ENCODE measurements at regions not wholly inside any gene's neighbourhood (a gene's known extent, or its start where the extent isn't known, plus 50 kb on each side); places are given as distances from the start of the nearest gene placed in this dataset.

GRCh38 chrX:10047631-10048030 is 80.5 kb downstream of the CLDN34 start:
- DNase-seq (ENCODE audit: low read depth): no peak

DNA sequence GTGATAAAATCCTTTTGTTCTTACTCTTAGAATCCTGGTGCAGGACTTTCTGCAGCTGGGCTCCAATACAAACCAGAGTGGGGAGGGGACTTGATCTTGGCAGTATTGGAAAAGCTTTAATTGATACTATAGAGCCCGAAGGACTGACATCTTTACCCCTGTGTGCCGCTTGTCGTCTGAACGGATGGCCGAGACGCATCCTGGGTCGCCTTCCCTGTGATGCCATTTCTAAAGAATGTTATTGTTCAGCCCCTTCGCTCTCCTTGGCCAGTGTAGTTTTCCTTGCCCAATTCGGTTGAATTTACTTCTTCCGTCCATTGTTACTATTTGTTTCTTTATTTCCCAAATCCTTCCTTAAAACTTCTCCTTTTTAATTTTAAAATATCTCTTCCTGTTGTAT is 80.9 kb downstream of the CLDN34 start:
- no peak for DNase-seq (ENCODE audit: low read depth)

- no peak for DNase-seq (ENCODE audit: low read depth)
Measured at GRCh38 chrX:10048707-10049106, 81.5 kb downstream of the CLDN34 start.

GRCh38 chrX:10049236-10049635 is 82.1 kb downstream of the CLDN34 start:
- DNase-seq (ENCODE audit: low read depth): no peak

GRCh38 chrX:10050481-10050880 is 83.3 kb downstream of the CLDN34 start:
- DNase-seq (ENCODE audit: low read depth): no peak

DNA sequence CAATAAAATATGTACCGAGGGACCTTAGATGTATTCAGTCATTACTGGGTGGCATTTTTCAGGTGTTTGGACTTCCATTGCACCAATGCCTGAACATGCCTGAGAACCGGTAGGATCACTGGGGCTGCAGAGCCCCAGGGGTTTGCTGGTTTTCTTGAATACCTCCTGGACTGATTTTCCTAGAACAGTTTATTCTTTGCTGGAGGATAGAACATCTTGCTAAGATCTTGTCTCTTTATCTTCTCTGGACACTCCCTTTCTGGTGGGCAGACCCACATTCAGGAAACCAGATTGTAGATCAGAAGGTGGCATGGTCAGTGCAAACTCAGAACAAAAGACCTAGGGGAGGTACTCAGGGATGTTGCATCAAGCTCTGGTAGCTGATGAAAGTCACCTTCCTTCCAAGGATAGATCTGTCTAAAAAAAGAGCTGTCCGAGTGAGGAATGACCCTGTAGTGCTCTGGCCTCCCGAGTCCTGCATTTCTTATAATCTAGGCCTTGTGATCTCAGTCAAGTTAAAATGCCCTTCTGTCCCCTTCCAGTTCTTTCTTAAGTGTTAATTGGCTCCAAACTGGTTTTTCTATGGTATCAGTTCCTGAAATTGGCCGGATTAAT is 84.8 kb downstream of the CLDN34 start:
- DNase-seq (ENCODE audit: low read depth): no peak

- no peak for DNase-seq (ENCODE audit: low read depth)
Measured at GRCh38 chrX:10052906-10053625, 85.9 kb downstream of the CLDN34 start.

DNA sequence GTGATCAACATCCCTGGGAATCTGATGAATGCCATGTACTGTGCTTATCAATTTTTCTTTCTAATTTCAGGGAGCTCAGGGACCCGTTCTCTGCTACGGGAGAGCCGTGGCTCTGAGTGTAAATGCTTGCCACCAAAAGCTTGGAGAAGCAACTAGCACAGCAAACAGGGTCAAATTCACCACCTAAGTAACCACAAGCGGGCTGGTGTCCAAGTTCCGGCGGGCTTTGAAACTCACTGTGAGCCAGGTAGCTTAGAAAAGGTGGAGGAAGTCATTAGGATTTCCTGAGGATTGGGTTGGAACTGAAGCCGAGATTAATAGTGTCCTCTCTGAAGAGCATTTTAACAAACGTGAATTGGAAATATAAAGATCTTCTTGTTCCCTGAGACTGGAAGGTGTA is 87.2 kb downstream of the CLDN34 start:
- DNase-seq (ENCODE audit: low read depth): no peak

DNA sequence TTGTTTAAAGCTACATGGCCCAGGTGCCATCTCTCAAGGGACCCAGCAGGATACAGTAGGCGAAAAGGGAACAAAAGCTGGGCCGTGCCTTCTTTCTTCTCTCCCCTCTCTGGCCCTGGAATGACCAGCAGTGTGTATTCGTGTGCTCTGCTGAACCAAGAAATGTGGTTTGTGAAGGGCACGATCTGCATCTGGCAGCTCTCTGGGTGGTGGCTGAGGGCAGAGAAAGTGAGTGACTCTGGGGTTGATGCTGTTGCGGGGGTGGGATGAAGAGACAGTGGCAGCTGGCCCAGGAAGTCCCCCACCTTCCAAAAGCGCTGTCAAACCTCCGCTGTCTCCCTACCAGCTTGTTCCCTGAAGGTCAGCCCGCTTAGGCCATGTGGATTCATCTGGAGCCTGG is 88.3 kb downstream of the CLDN34 start:
- DNase-seq (ENCODE audit: low read depth): no peak

GRCh38 chrX:10062352-10062751 is 94.4 kb upstream of the CLCN4 start:
- DNase-seq (ENCODE audit: low read depth): no peak

GRCh38 chrX:10062980-10063379 is 93.8 kb upstream of the CLCN4 start:
- DNase-seq (ENCODE audit: low read depth): no peak

DNA sequence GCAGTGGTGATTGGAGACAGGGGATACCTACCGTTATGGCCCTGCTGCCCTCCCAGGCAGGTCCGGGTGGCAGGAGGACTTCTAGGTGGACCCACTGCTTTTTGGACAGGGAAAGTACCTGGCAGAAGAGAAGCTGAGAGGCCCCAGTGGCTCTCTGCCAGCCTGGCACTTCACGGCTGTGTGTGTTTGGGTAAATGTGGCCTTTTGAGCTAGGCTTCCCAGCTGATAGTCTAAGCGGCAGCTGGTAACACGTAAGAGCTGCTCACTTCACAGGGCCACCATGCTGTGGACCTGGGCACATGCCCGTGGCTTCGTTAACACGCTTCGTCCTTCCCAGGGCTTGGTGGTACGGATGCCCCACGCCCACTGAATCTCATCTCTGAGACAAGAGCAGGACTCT is 92.0 kb upstream of the CLCN4 start:
- DNase-seq (ENCODE audit: low read depth): no peak

- DNase-seq (ENCODE audit: low read depth): no peak
Measured at GRCh38 chrX:10070714-10071436, 85.9 kb upstream of the CLCN4 start.

GRCh38 chrX:10071451-10072144 is 85.2 kb upstream of the CLCN4 start:
- no peak for DNase-seq (ENCODE audit: low read depth)

DNA sequence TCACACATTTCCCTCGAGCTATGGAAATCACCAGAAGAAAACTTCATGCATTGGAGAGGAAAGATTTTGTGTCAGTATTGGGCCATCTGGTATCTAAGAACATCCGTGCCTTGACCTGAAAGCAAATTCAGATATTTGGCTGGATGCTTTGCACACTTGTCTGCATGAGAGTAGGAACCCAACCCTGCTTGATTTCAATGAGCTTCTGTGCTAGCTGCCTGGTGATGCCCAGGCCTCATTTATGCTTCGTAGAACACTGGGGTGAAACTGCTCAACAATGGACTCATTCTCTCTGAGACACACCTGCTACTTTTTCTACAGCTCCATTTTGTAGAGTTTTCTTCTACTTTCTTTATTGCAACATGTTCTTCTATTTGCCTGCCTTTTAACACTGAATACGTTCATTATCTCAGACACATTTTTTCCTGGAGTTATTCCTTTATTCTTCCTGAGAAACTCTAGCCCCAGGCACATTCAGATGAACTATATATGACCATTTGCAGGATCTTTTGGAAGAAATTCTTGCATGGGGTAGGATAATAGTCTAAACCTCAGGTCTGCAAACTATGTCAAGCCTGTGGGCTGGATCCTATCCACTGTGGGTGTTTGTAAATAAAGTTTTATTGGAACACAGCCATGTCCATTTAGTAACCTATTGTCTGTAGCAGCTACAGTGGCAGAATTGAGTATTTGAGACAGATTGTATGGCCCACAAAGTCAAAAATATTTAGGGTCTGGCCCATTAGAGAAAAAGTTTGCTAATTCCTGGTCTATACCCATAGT is 83.8 kb upstream of the CLCN4 start:
- DNase-seq (ENCODE audit: low read depth): no peak

GRCh38 chrX:10073671-10074070 is 83.1 kb upstream of the CLCN4 start:
- DNase-seq (ENCODE audit: low read depth): no peak

DNA sequence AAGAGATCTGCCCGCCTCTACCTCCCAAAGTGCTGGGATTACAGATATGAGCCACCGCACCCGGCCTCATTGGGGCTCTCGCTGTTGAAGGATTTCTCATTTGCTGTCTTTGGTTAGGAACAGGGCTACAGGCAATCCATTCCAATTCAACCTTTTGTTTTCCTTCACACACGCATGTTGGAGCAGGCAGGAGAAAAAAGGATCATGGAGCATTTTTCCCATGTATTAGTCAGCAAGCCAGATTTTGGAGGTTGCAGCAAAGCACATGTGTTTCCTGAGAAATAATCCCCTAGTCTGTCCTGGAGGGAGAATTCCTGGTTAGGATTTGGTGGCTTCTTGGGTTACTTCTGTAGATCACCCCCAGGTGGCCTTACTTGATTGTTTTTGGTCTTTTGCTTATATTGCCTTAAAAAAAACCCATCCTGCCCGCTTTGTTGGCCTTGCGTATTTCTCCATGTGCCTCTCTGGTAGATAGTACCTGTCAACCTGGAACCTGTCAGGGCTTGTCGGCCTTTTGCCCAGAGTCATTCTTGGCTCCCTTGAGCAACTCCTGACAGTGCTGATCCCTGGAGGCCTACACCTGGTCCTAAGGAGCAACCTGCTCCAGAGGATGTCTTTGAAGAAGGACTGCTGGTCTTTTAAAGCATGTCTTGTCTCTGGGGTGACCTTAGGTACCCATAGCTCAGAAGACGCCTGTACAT is 82.4 kb upstream of the CLCN4 start:
- no peak for DNase-seq (ENCODE audit: low read depth)

- DNase-seq (ENCODE audit: low read depth): no peak
Measured at GRCh38 chrX:10076765-10077164, 80.0 kb upstream of the CLCN4 start.

GRCh38 chrX:10077425-10078188 is 79.2 kb upstream of the CLCN4 start:
- no peak for DNase-seq (ENCODE audit: low read depth)

- DNase-seq (ENCODE audit: low read depth): no peak
Measured at GRCh38 chrX:10078266-10078665, 78.5 kb upstream of the CLCN4 start.

DNA sequence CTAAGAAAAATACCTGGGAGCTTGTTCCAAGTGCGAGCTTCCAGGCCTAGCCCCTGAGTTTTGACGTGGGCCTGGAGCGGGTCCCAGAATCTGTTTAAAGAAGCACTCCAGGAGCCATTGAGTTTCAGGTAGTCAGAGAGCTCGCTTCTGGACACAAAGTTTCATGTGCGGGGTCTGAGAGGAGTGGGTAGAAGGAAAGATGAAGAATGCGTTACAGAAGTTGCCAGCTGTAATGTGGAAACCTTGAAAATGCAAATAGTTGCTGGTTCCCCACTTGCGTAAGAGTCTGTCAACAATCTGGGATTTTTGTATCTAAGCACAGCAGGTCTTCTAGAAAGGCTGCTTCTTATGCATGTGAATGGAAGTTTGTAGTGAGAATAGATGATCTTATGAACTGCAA is 77.5 kb upstream of the CLCN4 start:
- DNase-seq (ENCODE audit: low read depth): no peak

All from stimulated activated CD8-positive, alpha-beta memory T cell treated with anti-CD3 and anti-CD28 coated beads, Interleukin-4, amount 100 ng/mL, for 24 hours (primary cell).